ENCODE measurements at regions not wholly inside any gene's neighbourhood (a gene's known extent, or its start where the extent isn't known, plus 50 kb on each side); places are given as distances from the start of the nearest gene placed in this dataset.
"Not testable (repeated sequence)": the region's sequence is repeated elsewhere in the genome, so short reads cannot be mapped to it uniquely, and the experiment has no call there.

- TF ChIP-seq CTCF (IDR thresholded peaks at IDR 0.05; ENCODE audit: borderline replicate concordance): no peak
- no peak overlapping the region for H3K27ac ChIP-seq (replicated peaks)
- intact Hi-C loops (cut with micrococcal nuclease): no loop called here
- no peaks in the 10 kb centered on the region for H3K27me3 ChIP-seq (ENCODE audit: low read depth)
- no peak overlapping the region for H3K4me3 ChIP-seq
- DNase-seq: no peak
- H3K9me3 ChIP-seq (replicated peaks): no peaks in the 10 kb centered on the region
- H3K36me3 ChIP-seq: no peaks in the 10 kb centered on the region
- no peaks in the 10 kb centered on the region for H3K4me1 ChIP-seq
These were observed 1292.4 kb upstream of the MIR17HG start for GRCh38 chr13:90055121-90055520.

GRCh38 chr13:90055760-90056159, 1291.7 kb upstream of the MIR17HG start:
- intact Hi-C loops (cut with micrococcal nuclease): no loop called here
- Histone ChIP-seq H3K4me1 (no peaks in the 10 kb centered on the region), H3K27ac (replicated peaks) (no peak overlapping the region), H3K9me3 (replicated peaks) (no peaks in the 10 kb centered on the region), H3K27me3 (ENCODE audit: low read depth) (no peaks in the 10 kb centered on the region), H3K4me3 (no peak overlapping the region), H3K36me3 (no peaks in the 10 kb centered on the region)
- TF ChIP-seq CTCF (IDR thresholded peaks at IDR 0.05; ENCODE audit: borderline replicate concordance): no peak
- DNase-seq: no peak

GRCh38 chr13:90064226-90064625, 1283.3 kb upstream of the MIR17HG start:
- H3K4me3 ChIP-seq; H3K27me3 ChIP-seq (ENCODE audit: low read depth); H3K4me1 ChIP-seq; intact Hi-C loops (cut with micrococcal nuclease); DNase-seq; H3K9me3 ChIP-seq (replicated peaks); H3K27ac ChIP-seq (replicated peaks); H3K36me3 ChIP-seq: not testable (repeated sequence)

GRCh38 chr13:90068658-90069057, 1278.8 kb upstream of the MIR17HG start:
- DNase-seq: no peak
- intact Hi-C loops (cut with micrococcal nuclease): no loop called here
- no peak for TF ChIP-seq CTCF (IDR thresholded peaks at IDR 0.05; ENCODE audit: borderline replicate concordance)
- H3K27me3 ChIP-seq (ENCODE audit: low read depth): no peaks in the 10 kb centered on the region
- no peak overlapping the region for H3K4me3 ChIP-seq
- H3K9me3 ChIP-seq (replicated peaks): no peaks in the 10 kb centered on the region
- no peaks in the 10 kb centered on the region for H3K36me3 ChIP-seq
- no peaks in the 10 kb centered on the region for H3K4me1 ChIP-seq
- no peak overlapping the region for H3K27ac ChIP-seq (replicated peaks)

GRCh38 chr13:90070362-90070761, 1277.1 kb upstream of the MIR17HG start:
- H3K36me3 ChIP-seq: no peaks in the 10 kb centered on the region
- no peaks in the 10 kb centered on the region for H3K9me3 ChIP-seq (replicated peaks)
- no peak overlapping the region for H3K4me3 ChIP-seq
- no peak for DNase-seq
- intact Hi-C loops (cut with micrococcal nuclease): no loop called here
- no peak for TF ChIP-seq CTCF (IDR thresholded peaks at IDR 0.05; ENCODE audit: borderline replicate concordance)
- H3K27ac ChIP-seq (replicated peaks): no peak overlapping the region
- H3K4me1 ChIP-seq: no peaks in the 10 kb centered on the region
- no peaks in the 10 kb centered on the region for H3K27me3 ChIP-seq (ENCODE audit: low read depth)

- no peaks in the 10 kb centered on the region for H3K4me1 ChIP-seq
- H3K9me3 ChIP-seq (replicated peaks): peaks cover under 1% of the 10 kb centered on the region
- DNase-seq: no peak
- H3K36me3 ChIP-seq: no peaks in the 10 kb centered on the region
- no peak for TF ChIP-seq CTCF (IDR thresholded peaks at IDR 0.05; ENCODE audit: borderline replicate concordance)
- H3K4me3 ChIP-seq: no peak overlapping the region
- H3K27me3 ChIP-seq (ENCODE audit: low read depth): no peaks in the 10 kb centered on the region
- H3K27ac ChIP-seq (replicated peaks): no peak overlapping the region
- intact Hi-C loops (cut with micrococcal nuclease): no loop called here
These were observed 1276.5 kb upstream of the MIR17HG start for GRCh38 chr13:90070837-90071525.

All from left ventricle myocardium inferior (tissue), 1 donor.